Stimulated activated CD8-positive, alpha-beta memory T cell treated with anti-CD3 and anti-CD28 coated beads, Interleukin-12 subunit alpha, Interleukin-12 subunit beta, amount 100 ng/mL, for 24 hours (primary cell): ENCODE measurements at regions not wholly inside any gene's neighbourhood (a gene's known extent, or its start where the extent isn't known, plus 50 kb on each side); places are given as distances from the start of the nearest gene placed in this dataset.
"Not testable (repeated sequence)": the region's sequence is repeated elsewhere in the genome, so short reads cannot be mapped to it uniquely, and the experiment has no call there.

Experiments used
- DNase-seq: peaks from one replicate; pipeline ENCODE4 v3.0.0-alpha.2; 2020; ENCODE audit errors: extremely low read depth

- DNase-seq, result not testable (repeated sequence)
Observed at GRCh38 chr21:31819692-31820091, 53.1 kb upstream of the HUNK start.

- not testable (repeated sequence) for DNase-seq
Observed at GRCh38 chr21:31814356-31814755, 58.5 kb upstream of the HUNK start.

GRCh38 chr21:31813862-31814261 lies 59.0 kb upstream of the HUNK start:
- no peak for DNase-seq

- DNase-seq, result no peak
Observed at GRCh38 chr21:31804008-31804394, 68.8 kb upstream of the HUNK start.

GRCh38 chr21:31803039-31804007 lies 69.5 kb upstream of the HUNK start:
- DNase-seq, result no peak

GRCh38 chr21:31802331-31802730 lies 70.4 kb upstream of the SCAF4 start:
- no peak for DNase-seq

GRCh38 chr21:31801551-31802219 lies 69.8 kb upstream of the SCAF4 start:
- no peak for DNase-seq

GRCh38 chr21:31798842-31799704 lies 67.2 kb upstream of the SCAF4 start:
- DNase-seq, result no peak

- no peak for DNase-seq
Observed at GRCh38 chr21:31795992-31796391, 64.1 kb upstream of the SCAF4 start.

- DNase-seq, result not testable (repeated sequence)
Observed at GRCh38 chr21:31790420-31790819, 58.5 kb upstream of the SCAF4 start.

GRCh38 chr21:31788581-31788980 lies 56.7 kb upstream of the SCAF4 start:
- DNase-seq, result no peak

- DNase-seq, result not testable (repeated sequence)
Observed at GRCh38 chr21:31787691-31788090, 55.8 kb upstream of the SCAF4 start.

- DNase-seq, result no peak
Observed at GRCh38 chr21:31786164-31786920, 54.4 kb upstream of the SCAF4 start.

GRCh38 chr21:31785237-31786163 lies 53.6 kb upstream of the SCAF4 start:
- DNase-seq, result peak; percentile 5

- no peak for DNase-seq
Observed at GRCh38 chr21:31781737-31782136, 49.8 kb upstream of the SCAF4 start.
